ENCODE measurements at regions not wholly inside any gene's neighbourhood (a gene's known extent, or its start where the extent isn't known, plus 50 kb on each side); places are given as distances from the start of the nearest gene placed in this dataset.
A peak's percentile ranks its signal among the peaks of the same experiment; 100 is the strongest.

DNA sequence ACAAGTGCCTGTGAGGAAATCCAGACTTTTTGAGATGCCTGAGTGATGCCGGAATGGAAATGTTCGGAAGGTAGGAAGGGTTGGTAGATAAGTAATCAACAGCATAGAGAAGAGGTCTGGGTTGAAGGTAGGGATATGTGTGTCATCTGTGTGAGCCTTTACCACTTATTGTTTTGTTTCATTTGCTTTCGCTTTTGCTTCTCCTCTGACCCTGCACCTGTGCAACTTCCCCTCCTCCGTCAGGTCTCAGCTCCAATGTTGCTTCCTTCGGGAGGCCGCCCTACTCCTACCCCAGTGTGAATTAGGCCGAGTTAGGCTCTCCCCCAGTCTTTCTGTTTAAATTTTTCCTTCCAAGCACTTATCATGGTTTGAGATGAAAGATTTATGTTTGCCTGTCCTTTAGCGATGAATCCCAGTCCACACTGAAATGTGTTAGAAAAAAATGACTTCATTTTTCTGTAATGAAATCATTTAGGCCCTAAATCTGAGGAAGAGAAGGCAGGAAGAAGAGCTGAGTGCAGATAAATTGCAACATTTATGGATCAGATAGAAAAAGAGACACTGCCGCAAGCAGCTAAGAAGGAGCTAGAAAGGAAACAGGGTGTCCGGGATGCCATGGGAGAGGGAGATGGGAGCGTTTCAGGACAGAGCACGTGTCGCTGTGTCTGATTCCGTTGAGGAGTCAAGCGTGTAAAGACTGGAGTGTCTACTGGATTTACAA, 139.6 kb upstream of the PELI1 start:
- no peak for DNase-seq (ENCODE audit: low spot score)

DNA sequence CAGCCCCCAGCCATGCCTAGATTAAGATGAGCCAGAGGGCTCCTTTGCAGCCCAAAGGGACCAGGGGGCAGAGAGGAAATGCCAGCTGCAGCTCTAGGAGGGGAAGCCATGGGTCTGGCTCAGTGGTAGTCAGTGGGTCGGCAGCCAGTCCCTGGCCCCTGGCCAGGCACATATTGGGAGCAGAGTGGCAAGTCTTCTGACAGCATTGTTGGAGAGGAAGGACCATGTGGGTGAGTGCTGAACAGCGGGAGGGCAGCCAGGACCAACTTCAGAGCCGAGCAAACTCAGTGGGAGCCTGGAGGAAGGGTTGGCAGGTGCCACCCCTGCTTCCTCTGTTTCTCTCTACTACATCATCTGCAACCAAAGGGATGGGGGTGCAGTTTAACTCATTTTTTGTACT, 140.5 kb upstream of the PELI1 start:
- no peak for DNase-seq (ENCODE audit: low spot score)

DNA sequence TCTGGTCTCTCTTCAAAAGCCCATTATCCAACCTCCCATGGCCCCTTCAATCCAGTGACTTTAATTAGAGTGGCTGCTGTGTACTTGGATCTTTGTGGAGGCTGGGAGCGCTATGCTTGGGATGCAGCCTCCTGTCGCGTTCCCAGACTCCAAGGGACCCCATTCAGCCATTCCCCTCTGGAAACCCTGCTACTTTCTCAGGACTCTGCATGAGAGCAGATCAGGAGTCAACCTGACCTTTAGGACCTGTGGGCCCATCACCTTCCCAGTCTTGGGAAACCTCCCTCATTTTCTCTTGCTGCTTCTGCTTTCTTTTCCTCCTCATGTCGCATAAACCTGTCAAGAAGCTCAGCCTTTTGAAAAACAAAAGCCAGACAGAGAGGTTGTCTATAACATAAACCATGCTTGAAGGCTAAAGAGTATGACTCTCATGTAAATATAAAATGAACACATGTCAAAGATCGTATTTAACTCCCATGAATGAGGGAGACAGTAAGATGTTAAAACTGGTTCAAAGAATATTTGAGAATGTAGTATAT, 143.1 kb upstream of the PELI1 start:
- no peak for DNase-seq (ENCODE audit: low spot score)

DNA sequence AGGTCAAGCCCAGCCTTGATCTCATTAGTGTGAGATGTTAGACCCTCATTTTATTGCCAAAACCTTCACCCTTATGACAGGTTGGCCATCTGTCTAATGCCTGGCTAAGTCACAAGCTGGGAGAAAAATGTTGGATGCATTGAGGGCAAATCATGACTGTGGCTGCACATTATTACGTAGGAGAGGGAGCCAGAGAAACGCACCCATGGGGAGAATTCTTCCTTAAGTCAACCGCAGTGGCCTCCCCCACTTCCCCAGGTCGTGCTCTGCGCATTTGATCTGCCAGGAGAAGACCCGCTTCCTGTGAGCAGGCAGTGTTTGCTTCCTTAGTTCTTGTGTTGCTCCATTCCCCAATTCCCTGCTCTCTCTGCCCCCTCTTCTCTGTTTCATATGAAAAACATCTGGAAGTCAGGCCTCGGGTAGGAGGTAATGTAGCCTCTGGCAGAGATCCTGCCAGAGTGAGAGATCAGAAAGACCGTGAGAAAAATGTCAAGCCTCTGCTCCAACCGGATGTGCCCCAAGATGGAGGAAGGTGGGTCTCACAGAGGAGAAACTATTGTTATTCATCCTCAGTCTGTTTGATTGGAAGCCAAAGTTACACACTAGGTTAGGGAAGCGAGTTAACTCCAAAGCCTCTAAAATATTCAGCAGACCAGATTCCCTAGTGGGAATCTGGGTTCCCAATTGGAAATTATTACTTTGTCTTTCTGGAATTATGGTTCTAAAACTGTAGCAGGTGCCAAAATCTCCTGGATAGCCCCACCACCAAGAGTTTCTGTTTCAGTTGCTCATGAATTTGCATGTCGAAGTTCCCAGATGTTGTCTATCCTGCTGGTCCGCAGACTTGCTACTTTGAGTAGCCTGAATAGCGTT, 144.3 kb upstream of the PELI1 start:
- no peak for DNase-seq (ENCODE audit: low spot score)

DNA sequence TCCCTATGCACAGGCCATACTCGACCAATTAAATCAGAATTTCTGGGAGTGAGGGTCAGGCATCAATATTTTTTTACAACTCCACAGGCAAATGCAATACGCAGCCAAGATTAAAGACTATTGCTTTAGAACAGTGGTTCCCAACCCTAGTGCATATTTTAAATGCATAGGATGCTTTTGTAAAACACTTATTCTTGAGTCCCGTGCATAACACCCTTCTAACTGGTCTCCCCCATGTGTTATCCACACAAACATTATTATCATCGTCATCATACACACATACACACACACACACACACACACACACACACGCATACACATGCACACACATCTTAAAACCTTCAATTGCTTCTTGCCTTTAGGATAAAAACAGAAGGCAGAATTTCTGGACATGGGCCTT, 145.0 kb upstream of the PELI1 start:
- no peak for DNase-seq (ENCODE audit: low spot score)

DNA sequence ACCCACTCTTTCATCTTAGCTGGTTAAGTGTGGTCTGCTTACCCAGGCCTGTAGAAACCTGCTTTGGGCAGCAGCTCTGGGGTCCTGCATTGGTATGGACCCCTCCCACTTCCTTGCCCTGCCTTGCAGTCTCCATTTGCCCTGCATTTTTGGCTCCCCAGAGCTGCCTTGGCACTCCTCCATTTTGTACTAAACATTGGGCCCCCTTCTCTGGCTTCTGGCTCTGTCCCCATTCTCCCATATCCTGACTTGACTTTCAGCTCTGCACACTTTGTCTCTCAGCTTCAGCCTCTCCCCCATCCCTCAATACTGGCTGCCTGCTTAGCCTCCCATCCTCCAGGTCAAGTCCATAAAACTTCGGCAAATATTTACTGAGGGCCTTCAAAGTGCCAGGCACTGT, 145.5 kb upstream of the PELI1 start:
- no peak for DNase-seq (ENCODE audit: low spot score)

DNA sequence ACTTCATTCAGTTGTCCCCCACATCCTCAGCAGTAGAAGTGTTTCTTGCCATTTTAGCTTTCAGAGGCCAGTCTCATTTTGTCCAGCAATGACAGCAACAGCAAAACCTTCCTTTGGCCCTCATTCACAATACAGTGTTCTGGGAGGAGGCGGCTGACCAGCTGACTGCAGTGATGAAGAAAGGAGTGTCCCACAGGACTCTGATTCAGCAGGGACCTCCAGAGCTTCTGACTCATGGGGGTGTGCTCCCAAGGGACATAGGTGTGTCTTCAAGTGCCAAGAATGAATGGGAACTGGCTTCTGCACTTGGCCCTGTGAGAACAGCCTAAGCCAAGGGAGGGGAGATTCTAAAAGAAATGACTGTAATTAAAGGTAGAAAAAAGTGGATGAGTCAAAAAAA, 147.0 kb upstream of the PELI1 start:
- DNase-seq (ENCODE audit: low spot score), result peak; percentile 30

DNA sequence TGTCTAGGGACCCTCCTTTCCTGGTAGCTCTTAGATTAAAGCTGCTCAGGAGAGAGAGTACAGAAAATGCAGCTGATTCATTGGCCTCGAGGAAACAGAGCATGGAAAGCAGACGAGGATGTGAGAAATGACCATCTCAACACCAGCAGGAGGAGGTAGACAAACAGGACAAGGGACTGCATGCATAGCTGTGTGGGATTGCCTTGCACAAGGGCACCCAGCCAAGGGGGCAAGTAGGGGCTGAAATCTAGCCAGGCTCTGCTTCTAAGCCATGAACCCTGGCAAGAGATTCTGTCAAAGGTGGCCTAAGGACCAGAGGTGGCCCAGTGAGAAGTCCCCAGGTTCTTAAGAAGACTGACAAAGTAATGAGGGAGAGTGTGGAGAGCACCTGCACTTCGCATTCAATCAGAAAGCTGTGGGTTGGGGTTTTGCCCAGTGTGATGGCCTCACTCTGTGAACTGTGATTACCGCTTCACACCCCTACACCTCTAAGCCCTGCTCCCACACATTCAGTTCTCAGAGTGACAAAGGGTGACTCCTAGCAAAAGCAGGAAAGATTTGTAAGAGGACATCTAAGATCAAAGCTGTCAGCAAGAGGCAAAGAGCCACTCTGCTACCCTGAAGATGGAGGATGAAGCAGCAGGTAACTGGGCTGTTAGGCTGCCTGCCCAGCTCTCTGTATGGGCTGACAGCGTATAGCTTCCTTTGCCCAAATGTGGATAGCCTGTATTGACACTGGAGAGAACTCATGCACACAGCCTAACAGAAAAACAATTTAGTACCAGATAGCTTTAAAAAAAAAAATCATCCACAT, 151.3 kb upstream of the PELI1 start:
- DNase-seq (ENCODE audit: low spot score), result no peak

DNA sequence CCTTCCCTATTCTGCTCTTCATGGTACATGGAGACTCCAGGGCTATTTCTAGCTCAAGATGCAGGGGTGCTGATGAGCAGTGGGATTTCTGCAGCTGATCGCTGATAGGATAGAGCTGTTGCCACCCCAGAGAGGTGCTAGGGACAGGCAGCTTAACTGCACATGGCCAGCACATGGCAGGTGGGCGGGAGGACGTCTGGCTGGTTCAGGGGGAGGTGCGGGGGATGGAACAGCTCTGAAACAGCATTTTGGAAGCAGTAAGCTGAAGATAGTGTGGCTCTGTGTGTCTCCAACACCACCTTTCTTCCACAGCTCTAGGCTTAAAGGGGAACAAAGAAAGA, 151.9 kb upstream of the PELI1 start:
- DNase-seq (ENCODE audit: low spot score), result no peak

DNA sequence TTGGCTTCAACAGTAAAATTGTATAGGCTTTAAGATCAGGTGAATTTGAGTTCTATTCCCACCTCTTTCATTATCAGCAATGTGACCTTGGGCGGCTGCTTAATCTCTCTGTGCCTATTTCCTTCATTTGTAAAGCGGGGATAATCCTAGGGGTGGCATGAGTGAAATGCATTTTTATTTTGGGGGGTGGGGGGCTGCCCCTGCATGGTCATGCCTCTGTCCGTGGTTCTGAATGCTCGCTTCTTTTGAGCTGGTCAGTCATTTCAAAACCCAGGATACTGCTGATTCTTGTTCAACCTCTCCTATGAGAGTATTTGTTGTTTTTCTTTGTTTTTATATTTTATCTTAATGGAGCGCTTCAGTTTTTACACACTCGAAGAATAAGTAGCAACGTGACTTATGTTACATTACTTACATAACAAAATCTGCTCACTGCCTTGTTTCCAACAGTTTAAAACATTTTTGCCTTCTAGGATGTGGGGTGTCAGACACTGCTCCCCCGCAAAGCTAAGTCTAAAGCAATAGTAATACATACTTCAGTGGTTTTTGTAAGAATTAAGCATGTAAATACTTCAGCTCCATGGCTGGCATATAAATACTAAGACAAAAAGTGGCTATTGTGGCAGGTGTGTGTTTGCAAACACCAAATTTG, 152.6 kb upstream of the PELI1 start:
- no peak for DNase-seq (ENCODE audit: low spot score)

DNA sequence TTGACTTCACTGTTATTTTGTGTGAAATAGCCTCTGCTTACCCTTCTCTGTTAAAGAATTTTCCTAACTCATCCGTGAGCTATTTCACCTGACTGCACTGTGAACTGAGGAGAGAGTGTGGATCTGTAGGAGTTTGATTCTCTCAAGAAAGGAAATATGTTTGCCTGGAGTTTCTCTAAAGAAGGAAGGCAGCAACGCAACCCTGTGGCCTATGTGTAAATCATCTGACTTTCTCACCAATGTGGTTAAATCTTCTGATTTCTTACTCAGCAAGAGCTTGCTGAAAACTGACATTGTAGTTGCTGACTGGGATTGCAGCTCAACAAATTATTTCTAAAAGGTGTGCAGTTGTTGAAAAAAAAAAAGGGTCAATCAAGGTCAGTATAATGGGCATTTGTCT, 153.9 kb upstream of the PELI1 start:
- no peak for DNase-seq (ENCODE audit: low spot score)

DNA sequence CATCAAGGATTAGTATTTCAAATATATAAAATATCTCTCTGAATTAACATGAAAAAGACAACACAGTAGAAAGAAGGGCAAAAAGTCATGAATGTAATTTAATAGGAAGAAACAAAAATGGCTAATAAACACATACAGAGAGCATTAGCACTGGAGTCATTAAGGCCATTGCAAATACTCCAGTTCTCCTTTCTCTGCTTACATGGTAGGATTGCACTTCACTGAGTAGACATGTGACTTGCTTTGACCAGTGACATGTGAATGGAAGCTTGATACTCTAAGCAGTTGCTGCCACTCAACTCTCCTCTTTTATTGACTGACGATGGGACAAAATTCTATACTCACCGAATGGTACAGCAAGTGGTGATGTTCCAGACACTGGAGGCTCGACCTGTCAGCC, 153.9 kb upstream of the LGALSL start:
- no peak for DNase-seq (ENCODE audit: low spot score)

DNA sequence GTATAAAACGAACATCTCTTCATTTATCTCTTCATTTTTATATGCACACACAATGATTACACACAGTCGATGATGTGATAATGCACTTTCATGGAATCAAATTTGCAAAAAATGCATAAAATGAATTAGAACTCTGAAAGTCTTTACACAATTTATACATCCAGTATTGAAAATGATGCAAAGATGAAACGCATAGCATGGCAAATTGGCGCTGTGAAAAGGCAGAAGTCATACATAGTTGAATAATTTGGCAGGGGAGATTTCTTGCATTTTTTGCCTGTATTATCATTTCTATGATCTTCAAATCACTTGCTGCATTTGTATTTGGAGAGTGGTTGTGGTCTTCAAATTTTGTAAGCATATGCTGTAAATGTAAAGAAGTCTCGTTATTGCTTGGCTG, 150.7 kb upstream of the LGALSL start:
- DNase-seq (ENCODE audit: low spot score), result no peak

DNA sequence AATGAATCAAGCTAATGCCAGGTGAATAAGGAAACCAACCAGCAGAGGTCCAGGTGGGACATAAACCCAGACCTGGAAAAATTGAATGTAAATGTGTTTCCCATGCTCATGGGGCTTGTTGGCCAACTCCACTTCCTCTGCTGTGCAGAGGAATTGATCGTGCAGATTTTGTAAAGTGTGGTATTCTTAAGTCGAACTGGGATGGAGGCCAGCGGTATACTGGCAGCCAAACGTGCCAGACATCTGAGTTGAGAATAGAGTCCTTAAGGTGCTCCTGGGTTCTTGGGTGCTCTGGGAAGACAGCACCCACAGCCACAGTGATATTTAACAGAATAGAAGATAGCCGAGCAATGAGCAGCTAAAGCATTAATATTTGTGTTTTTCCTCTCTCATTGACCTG, 146.5 kb upstream of the LGALSL start:
- no peak for DNase-seq (ENCODE audit: low spot score)

DNA sequence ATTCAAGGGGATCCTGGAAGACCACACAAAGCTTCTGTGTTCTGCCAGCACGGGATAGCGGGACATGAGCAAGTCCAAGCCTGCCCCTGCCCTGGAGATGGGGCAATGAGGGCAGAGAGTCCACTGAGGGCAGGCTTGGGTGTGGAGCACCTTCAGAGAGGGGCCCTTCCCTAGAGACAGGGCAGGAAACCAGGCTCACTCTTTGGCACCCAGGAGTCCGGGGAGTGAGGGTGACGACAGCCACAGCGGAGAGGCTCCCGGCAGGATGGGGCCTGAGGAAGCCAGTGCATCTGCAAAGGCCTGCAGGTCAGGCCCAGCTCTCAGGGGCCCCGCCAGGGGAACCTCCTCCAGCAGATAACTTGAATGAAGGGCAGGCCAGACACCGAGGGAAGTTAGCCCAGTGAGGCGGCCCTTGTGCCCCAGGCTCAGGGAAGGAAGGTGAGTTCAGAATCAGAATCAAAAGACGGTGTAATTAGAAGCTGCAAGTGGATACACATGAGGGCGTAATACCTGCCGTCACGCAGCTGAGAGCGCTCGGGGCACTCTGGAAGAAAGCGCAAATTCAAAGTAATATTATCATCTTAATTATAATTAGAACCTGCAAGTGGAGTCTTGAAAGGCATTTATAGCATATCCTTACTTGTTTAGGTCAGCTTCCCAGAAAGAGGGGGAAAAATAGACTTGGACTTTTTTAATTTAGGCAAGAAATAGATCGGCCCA, 142.6 kb upstream of the LGALSL start:
- no peak for DNase-seq (ENCODE audit: low spot score)

DNA sequence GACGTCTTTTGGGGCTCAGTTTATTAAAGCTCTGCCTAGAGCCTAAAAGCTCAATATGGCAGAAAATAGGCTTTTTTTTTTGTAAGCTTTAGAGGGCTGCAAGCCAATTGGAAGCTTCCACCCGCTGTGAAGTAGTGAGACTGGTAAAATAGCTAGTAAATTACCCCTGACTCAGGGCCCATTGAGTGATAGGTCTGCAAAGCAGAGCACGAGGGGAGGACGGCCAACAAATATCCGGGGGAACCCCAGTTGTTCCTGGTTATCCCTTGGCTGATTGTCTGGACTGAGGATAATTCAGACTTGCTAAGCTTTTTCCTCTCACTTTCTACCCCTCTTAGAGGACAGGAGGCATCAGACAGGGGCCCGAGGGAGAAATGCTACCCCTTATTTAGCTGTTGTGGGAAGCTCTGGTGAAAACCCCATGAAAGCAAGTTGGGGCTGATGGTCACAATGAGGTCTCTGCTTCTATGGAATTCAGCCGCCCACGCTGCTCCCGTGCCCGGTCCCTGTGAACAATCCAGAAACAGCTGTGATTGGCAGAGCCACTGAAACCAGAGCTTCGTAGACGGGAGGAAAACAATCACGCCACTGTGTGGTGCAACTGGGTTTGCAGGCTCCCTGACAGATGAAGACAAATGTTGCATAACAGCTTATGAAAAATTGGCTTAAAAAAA, 141.9 kb upstream of the LGALSL start:
- DNase-seq (ENCODE audit: low spot score), result peak; percentile 38

DNA sequence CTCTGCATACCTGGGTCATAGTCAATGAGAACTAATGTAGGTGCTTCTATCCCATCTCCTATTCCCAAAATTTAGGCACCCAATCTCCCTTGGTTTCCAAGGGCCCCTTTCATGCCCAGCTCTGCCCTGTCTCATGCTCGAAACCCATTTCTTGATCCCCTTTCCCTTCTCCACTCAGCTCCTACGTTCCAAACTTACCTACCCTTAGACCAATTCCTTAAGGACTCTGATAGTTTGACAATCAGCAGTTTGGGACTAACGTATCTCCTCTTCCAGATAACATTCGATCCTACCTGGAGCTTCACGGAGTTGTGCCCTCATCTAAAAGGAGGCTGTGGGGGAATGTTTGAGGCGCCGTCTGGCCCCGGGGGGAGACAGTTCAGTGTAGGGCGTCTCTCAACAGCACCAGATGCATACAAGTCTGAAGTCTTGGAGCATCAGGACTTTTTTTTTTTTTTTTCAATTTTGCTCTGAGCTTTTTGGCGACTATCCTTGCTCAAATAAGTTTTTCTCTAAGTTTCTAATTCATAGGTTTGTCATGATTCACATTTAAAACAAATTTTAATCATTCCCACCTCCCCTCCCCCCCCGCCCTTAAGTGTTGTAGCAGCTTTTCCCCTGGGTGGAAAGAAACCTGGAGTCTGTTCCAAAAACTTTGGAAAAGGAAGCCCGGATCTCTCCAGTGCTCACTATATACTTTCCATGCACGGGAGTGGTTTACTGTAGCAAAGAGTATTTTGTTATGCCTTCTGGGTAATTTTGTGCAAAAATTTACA, 141.2 kb upstream of the LGALSL start:
- no peak for DNase-seq (ENCODE audit: low spot score)

DNA sequence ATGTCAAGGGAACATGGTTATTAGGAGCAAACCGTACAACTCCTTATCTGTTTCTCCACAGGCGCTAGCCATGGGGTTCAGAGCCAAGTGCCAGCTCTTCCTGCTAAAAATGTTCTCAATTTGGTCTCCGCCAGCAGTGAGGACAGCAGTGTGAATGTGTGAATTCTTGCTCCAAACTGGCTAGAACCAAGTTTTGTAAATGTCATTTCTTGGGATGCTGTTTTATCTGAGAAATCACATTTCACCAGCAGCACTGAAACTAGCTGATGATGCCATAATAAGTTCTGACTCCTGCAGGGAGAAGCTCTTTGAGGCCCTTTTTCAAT, 140.6 kb upstream of the LGALSL start:
- DNase-seq (ENCODE audit: low spot score), result no peak

DNA sequence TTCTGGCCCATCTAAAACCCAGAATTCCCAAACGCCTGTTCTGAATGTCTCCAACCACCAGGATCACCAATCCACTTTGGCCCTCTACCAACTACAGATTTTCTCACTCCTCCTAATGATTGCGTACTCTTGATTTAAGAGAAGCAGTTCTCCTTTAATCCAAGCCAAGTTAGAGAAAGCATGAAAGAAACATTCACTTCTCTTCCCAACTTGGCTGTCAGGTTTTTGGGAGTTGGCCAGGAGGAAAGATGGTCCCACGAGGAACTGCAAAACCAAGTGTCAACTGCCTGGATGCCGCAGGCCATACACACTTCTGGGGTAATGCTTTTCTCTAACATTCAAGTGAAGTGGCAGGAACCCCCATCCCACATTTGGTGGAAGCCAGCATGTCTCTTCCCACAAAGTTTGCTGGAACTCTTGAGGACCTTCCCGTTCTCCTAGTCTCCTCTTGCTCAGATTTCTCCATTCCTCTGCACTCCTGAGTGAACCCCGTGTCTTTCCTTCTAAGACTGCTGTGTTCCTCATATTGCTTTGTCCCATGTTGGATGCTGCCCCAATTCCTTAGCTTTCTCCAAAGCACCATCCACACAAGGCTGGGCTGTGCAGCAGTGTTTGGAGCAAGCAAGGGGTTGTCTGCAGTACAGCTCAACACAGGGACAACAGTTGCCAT, 138.5 kb upstream of the LGALSL start:
- no peak for DNase-seq (ENCODE audit: low spot score)

All from RKO (cell line).